SK-MEL-5 (cell line): ENCODE measurements at regions not wholly inside any gene's neighbourhood (a gene's known extent, or its start where the extent isn't known, plus 50 kb on each side); places are given as distances from the start of the nearest gene placed in this dataset.
A peak's percentile ranks its signal among the peaks of the same experiment; 100 is the strongest.
"Not testable (repeated sequence)": the region's sequence is repeated elsewhere in the genome, so short reads cannot be mapped to it uniquely, and the experiment has no call there.

ENCODE experiments used
- DNase-seq: peaks from one replicate; pipeline ENCODE4 v3.0.0-alpha.2; 2016; ENCODE audit warnings: low read depth, low spot score
- in situ Hi-C: cut with HindIII; loops from 2 replicates; pipeline ENCODE4 v1.10.0; 2016; ENCODE audit warnings: low sequenced_read_pairs, high pct_unique_total_duplicates, low pct_unique_long_range_greater_than_20kb

DNA sequence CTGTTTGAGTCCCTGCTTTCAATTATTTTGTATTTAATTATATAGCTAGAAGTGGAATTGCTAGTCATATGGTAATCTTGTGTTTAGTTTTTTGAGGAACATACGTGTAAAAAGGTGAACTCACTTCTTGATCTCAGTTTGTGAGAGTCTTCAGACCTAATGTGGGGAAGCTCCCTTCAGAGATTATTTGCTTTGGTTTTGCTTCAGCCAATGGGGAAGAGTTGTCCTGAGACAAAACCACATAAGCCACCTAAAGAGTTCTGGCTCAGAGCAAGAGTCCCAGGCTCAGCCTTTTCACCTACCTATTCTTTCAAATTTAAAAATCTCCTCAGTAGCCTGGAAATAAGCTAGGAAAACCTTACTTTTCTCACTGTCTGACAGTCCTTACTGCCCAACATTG lies 138.4 kb downstream of the UCK2 start:
- in situ Hi-C loops, result no loop called here
- DNase-seq, result no peak

DNA sequence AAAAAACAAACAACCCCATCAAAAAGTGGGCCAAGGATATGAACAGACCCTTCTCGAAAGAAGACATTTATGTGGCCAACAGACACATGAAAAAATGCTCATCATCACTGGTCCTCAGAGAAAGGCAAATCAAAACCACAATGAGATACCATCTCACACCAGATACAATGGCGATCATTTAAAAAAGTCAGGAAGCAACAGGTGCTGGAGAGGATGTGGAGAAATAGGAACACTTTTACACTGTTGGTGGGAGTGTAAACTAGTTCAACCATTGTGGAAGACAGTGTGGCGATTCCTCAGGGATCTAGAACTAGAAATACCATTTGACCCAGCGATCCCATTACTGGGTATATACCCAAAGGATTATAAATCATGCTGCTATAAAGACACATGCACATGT lies 142.0 kb downstream of the UCK2 start:
- in situ Hi-C loops, result not testable (repeated sequence)

DNA sequence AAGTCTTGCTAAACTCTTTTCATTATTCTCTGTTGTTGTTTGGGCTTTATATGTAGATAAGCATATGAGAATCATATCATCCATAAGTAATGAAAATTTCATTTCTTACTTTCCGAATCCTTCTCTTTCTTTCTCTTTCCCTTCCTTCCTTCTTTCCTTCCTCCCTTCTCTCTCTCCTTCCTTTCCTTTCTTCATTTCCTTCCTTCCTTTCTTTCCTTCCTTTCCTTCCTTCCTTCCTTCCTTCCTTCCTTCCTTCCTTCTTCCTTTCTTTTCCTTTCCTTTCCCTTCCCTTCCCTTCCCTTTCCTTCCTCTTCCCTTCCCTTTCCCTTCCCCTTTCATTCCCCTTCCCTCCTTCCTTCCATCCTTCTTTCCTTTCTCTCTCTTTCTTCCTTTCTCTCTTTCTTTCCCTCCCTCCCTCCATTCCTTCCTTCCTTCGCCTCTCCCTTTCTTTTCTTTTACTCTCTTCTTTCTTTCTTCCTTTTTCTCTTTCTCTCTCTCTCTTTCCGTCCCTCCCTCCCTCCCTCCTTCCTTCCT lies 147.3 kb downstream of the UCK2 start:
- no peak for DNase-seq
- in situ Hi-C loops, result no loop called here

More for the DNA sequence above, 142.0 kb downstream of the UCK2 start:
- DNase-seq, result not testable (repeated sequence)

GRCh38 chr1:165988275-165988674 lies 160.9 kb downstream of the UCK2 start:
- DNase-seq, result peak; percentile 13
- in situ Hi-C loops, result no loop called here

DNA sequence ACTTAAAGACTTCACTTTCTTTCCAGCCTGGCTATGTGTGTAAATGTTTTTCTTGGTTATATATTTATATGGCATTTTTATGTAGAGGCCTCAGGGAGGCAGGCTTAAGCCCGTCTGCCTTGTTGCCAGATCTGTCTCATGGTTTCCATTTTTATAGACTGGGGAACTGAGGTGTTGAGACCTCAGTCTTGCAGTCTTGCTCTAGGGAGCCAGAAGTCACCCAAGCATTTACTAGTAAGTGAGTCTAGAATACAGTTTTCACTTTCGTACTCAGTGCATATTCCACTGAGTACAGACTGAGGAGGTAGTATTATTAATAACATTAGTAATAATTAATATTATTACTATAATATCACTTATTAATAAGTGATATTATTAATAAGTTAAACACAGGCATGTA lies 161.4 kb downstream of the UCK2 start:
- DNase-seq, result no peak
- in situ Hi-C loops, result no loop called here

- DNase-seq, result no peak
- in situ Hi-C loops, result no loop called here
Measured at GRCh38 chr1:165992533-165992932, 165.1 kb downstream of the UCK2 start.

GRCh38 chr1:165994107-165994506 lies 166.7 kb downstream of the UCK2 start:
- in situ Hi-C loops, result no loop called here
- DNase-seq, result no peak

GRCh38 chr1:165999826-166000225 lies 167.0 kb downstream of the FAM78B start:
- in situ Hi-C loops, result no loop called here
- no peak for DNase-seq

DNA sequence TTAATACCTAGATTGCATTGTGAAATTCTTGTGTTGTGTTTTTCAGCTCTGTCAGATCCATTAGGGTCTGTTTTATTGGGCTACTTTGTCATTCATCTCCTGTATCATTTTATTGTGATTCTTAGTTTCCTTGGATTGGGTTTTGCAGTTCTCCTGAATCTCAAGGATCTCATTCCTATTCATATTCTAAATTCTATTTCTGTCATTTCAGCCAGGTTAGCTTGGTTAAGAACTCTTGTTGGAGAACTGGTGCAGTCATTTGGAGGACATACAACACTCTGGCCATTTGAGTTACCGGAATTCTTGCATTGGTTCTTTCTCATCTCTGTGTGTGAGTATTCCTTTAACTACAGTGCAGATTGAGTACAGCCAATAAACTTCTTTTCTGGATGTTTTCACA lies 159.6 kb downstream of the FAM78B start:
- no peak for DNase-seq
- in situ Hi-C loops, result no loop called here

DNA sequence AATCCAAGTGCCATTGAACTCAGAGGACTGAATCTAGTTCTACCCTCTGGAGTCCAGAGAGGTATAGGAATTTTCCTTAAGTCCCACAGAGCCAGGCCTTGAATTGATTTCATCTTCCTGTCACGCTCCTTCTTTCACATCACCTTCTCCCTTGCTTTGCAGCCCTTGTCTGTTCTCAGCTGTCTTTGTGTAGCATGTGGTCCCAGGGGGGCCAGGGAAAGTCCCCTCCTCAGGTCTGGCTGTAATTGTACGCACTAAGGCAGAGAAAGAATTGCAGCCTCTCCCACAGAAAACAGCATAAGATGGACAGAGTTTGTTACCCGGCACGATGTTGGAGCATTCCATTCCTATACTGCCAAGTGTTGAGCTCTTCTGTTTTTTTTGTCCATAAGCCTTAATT lies 153.6 kb downstream of the FAM78B start:
- in situ Hi-C loops, result no loop called here

GRCh38 chr1:166017395-166017794 lies 149.4 kb downstream of the FAM78B start:
- DNase-seq, result peak; percentile 14
- in situ Hi-C loops, result no loop called here

More for the DNA sequence above, 153.6 kb downstream of the FAM78B start:
- DNase-seq, result no peak
